Lung (tissue), 11 donors: ENCODE measurements at regions not wholly inside any gene's neighbourhood (a gene's known extent, or its start where the extent isn't known, plus 50 kb on each side); places are given as distances from the start of the nearest gene placed in this dataset.
A peak's percentile ranks its signal among the peaks of the same experiment; 100 is the strongest.

Source experiments
- ATAC-seq: fragments of 200-7000 bp; cut with Tn5 transposase; one replicate; pipeline ENCODE4 v1.9.1; 2020; ENCODE audit warnings: moderate number of reproducible peaks; ENCODE audit not compliant: insufficient read depth, low FRiP score
- DNase-seq, 3 donors: peaks; one replicate each; pipeline ENCODE4 v3.0.0-alpha.2; 2013 to 2017
- H3K27ac ChIP-seq, 2 donors: one replicate each; pipeline ENCODE4 v1.5.1; 2013; ENCODE audit warnings: mild to moderate bottlenecking in 2 of 2, moderate library complexity in 2 of 2, control low read depth in 1 of 2, inconsistent platforms in 1 of 2, low read depth in 1 of 2, low read length in 1 of 2
- H3K27me3 ChIP-seq, 3 donors: one replicate each; pipeline ENCODE4 v1.5.1; 2013; ENCODE audit warnings: low read length in 2 of 3; ENCODE audit not compliant: control insufficient read depth in 3 of 3, insufficient read depth in 3 of 3
- H3K36me3 ChIP-seq, 4 donors: one replicate each; pipeline ENCODE4 v1.5.1; 2013; ENCODE audit warnings: low read length in 4 of 4, mild to moderate bottlenecking in 1 of 4, moderate library complexity in 1 of 4; ENCODE audit not compliant: control insufficient read depth in 4 of 4, insufficient read depth in 4 of 4
- H3K4me1 ChIP-seq, 5 donors: one replicate each; pipeline ENCODE4 v1.5.1; 2013; ENCODE audit warnings: low read length in 5 of 5, mild to moderate bottlenecking in 2 of 5, moderate library complexity in 1 of 5; ENCODE audit not compliant: control insufficient read depth in 5 of 5, insufficient read depth in 5 of 5
- H3K4me3 ChIP-seq: one replicate; pipeline ENCODE4 v1.5.1; 2013; ENCODE audit warnings: mild to moderate bottlenecking, control low read depth, moderate library complexity
- H3K9ac ChIP-seq, 2 donors: one replicate each; pipeline ENCODE4 v1.5.1; 2013; ENCODE audit warnings: low read length in 2 of 2, control low read depth in 1 of 2; ENCODE audit not compliant: insufficient read depth in 1 of 2
- H3K9me3 ChIP-seq, 4 donors: one replicate each; pipeline ENCODE4 v1.5.1; 2013; ENCODE audit warnings: low read length in 3 of 4, mild to moderate bottlenecking in 1 of 4, moderate library complexity in 1 of 4; ENCODE audit not compliant: control insufficient read depth in 4 of 4, insufficient read depth in 3 of 4
- WGBS, 2 donors: extraction: QIAGEN DNeasy Blood & Tissue Kit; methylation state at CpG; one replicate each; pipeline ENCODE4 v1.1.7; 2013; 5-methylcytosine and 5-hydroxymethylcytosine counted together
- TF ChIP-seq, protein P1 (sequence below): IDR thresholded peaks from 2 replicates; pipeline ENCODE4 v1.5.1; 2012; ENCODE audit warnings: mild to moderate bottlenecking; ENCODE audit errors: control extremely low read depth, extremely low read depth
- donor health status: control.
- donor health status: control.
- donor health status: Bipolar disorder and iron deficiency.
- donor health status: healthy.
- donor health status: DM: yes; HTN: yes; CAD: no.

DNA sequence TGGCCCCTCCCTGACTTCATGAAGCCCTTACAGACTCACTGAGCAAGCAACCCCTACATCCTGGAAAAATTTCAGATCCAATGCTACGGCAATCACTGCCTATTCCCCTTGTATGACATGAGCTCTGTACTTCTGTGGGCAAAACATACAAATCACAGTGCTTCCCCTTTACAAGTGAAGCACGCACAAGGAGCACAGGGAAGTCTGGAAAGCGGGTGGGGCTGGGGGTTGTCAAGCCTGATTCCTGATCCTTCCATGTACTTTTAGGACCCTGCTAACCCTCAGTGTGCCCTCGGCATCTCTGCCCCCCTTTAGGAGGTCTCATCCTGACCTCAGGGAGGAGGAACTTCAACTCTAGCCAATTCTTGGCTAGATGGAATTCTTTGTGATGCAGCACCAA is 405.7 kb upstream of the POU3F1 start:
- peak in 2 of 3 donors; percentile 10 to 16 for DNase-seq
- H3K4me1 ChIP-seq: peaks cover 0 to 9% (median 0%) of the 10 kb centered on the region in 5 donors
- no peak for ATAC-seq
- no peaks in the 10 kb centered on the region for H3K9me3 ChIP-seq
- no peak overlapping the region for H3K9ac ChIP-seq
- TF ChIP-seq, protein P1, sequence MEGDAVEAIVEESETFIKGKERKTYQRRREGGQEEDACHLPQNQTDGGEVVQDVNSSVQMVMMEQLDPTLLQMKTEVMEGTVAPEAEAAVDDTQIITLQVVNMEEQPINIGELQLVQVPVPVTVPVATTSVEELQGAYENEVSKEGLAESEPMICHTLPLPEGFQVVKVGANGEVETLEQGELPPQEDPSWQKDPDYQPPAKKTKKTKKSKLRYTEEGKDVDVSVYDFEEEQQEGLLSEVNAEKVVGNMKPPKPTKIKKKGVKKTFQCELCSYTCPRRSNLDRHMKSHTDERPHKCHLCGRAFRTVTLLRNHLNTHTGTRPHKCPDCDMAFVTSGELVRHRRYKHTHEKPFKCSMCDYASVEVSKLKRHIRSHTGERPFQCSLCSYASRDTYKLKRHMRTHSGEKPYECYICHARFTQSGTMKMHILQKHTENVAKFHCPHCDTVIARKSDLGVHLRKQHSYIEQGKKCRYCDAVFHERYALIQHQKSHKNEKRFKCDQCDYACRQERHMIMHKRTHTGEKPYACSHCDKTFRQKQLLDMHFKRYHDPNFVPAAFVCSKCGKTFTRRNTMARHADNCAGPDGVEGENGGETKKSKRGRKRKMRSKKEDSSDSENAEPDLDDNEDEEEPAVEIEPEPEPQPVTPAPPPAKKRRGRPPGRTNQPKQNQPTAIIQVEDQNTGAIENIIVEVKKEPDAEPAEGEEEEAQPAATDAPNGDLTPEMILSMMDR: no peak
- no peak overlapping the region for H3K27ac ChIP-seq
- no peaks in the 10 kb centered on the region for H3K36me3 ChIP-seq
- 56 to 69% methylated on average over 4 of the region's 4 CpGs for WGBS, 2 donors
- H3K4me3 ChIP-seq: no peak overlapping the region
- no peaks in the 10 kb centered on the region for H3K27me3 ChIP-seq

DNA sequence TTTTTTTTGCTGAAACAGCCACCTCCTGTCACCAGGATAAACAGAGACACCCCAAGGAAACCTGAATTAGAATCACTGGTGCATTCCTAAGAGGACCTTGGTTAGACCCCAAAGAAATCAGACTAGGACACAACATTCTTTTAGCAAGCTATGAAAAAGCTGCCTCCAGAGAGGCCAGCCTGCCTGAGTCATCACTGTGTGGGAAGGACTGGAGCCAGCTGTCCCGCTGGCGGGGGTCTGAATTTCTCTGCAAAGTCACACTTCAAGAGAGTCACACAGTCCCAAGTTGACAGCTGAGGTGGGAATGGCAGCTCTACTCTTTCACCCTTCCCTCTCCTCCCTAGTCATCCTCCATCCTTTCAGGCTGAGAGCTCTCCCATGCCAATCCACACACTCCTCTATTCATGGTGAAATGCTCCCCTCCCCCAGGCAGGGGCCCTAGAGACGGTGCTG is 405.0 kb upstream of the POU3F1 start:
- Histone ChIP-seq H3K36me3 (no peaks in the 10 kb centered on the region), H3K9ac (no peak overlapping the region), H3K27me3 (no peaks in the 10 kb centered on the region), H3K4me3 (no peak overlapping the region), H3K4me1 (peaks cover 0 to 9% (median 0%) of the 10 kb centered on the region in 5 donors), H3K9me3 (no peaks in the 10 kb centered on the region), H3K27ac (no peak overlapping the region)
- TF ChIP-seq, protein P1: no peak
- no peak for ATAC-seq
- 24 to 37% methylated on average over 3 of the region's 3 CpGs for WGBS, 2 donors
- DNase-seq: peak; percentile 71 to 75 (median 75)

DNA sequence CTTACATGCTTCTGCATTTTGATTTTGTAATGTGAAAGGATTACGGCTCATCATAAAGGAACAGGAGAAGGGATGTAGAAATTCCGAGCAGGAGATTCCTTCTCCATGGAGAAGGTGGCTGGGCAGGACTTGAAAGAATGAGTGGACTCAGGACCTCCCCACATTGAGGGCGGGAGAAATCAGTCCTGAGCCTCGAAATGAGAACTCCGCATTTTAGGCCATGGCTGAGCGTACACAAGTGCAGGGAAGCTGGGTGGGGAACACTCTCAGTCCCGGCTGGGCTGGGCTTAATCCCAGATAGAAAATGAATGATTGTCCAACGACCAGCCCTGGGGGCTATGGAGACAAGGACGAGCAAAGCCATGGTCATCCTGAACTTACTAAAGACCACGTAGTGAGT is 402.3 kb upstream of the POU3F1 start:
- Histone ChIP-seq H3K4me1 (peaks cover 0 to 9% (median 0%) of the 10 kb centered on the region in 5 donors), H3K36me3 (no peaks in the 10 kb centered on the region), H3K9ac (no peak overlapping the region), H3K4me3 (no peak overlapping the region), H3K9me3 (no peaks in the 10 kb centered on the region), H3K27me3 (peaks cover 0 to 4% (median 0%) of the 10 kb centered on the region in 3 donors), H3K27ac (no peak overlapping the region)
- no peak for DNase-seq
- ATAC-seq: no peak
- WGBS, 2 donors: 84 to 88% methylated on average over 10 of the region's 10 CpGs
- TF ChIP-seq, protein P1: no peak

DNA sequence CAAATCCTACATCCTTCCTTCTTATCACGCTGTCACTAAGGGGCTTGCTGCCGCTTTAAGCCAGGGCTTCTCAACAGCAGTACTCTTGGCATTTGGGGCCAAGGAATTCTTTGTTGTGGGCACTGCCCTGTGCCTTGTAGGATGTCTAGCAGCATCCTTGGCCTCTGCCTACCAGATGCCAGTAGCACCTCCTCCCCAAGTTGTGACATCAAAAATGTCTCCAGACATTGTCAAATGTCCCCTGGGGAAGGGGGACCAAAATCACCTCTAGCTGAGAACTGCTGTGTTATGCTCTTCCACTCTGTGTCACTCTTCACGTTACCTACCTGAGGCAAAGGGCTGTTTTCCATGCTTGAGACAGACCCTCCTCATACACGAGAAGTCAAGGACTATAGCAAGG is 400.3 kb upstream of the POU3F1 start:
- H3K4me3 ChIP-seq: no peak overlapping the region
- peaks cover 0 to 7% (median 0%) of the 10 kb centered on the region in 5 donors for H3K4me1 ChIP-seq
- H3K9me3 ChIP-seq: peaks cover 0 to 2% (median 0%) of the 10 kb centered on the region in 4 donors
- no peak overlapping the region for H3K9ac ChIP-seq
- no peak overlapping the region for H3K27ac ChIP-seq
- DNase-seq (no peak), ATAC-seq (no peak)
- WGBS, 2 donors: 87 to 91% methylated on average over 4 of the region's 4 CpGs
- H3K36me3 ChIP-seq: no peaks in the 10 kb centered on the region
- TF ChIP-seq, protein P1: no peak
- peaks cover 0 to 4% (median 0%) of the 10 kb centered on the region in 3 donors for H3K27me3 ChIP-seq
